GM18517 (cell line): ENCODE measurements at regions not wholly inside any gene's neighbourhood (a gene's known extent, or its start where the extent isn't known, plus 50 kb on each side); places are given as distances from the start of the nearest gene placed in this dataset.
"Not testable (repeated sequence)": the region's sequence is repeated elsewhere in the genome, so short reads cannot be mapped to it uniquely, and the experiment has no call there.

Experiments
- ATAC-seq: cut with Tn5 transposase; IDR thresholded peaks from one replicate; pipeline ENCODE4 v1.9.1; 2021; ENCODE audit warnings: mild to moderate bottlenecking, moderate library complexity; ENCODE audit not compliant: unreplicated experiment

DNA sequence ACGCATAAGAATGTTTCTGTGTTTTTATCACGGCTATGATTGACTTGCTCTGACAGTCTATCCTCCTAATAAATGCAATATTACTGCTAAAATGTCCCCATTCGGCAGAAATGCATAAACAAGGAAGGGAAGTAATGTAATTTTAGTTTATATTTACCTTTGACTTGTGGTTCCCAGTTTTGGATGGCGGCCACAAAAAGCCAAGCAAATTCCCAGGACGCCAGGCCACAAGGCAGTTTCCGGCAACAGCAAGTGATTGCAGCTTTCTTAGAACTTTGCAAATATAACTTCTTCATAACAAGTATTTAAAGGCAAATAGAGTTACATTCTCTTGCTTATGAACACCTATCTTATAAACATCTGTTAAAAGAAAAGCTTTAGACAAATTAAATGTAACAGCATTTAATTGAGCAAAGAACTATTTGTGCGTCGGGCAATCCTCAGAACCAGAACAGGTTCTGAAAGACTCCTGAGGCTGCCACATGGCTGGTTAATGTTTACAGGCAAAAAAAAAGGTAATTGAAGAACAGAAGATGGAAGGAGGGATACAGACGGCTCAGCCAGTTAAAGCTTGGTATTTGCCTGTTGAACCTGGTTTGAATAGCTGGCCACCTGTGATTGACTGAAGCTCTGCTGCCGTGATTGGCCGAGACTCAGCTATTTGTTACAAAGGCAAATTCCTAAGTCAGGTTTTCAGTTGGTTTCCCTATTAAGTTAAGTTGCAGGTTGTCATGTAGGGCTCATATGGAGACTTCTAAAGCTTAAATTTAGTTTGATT is 80.8 kb downstream of the C21orf91 start:
- no peak for ATAC-seq

- ATAC-seq, result no peak
Measured at GRCh38 chr21:17736072-17736471, 83.1 kb downstream of the C21orf91 start.

DNA sequence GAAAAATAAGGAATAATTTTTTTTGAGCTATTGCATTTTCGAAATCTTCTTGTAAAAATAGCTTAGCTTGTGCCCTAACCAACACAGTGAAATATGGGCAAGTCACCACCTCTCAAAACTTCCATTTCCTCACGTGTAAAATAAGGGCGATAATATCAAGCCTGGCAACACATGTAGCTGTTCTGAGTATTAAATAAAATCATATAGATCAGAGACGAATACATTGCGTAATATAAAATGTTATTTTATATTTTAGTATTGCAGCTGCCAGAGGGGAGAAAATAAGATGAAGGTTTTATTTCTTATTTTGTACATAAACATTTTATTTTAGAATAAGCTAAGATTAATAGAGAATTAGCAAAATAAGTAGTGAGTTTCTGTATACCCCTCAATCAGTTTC is 85.9 kb downstream of the C21orf91 start:
- ATAC-seq, result no peak

GRCh38 chr21:17732306-17732705 is 86.8 kb downstream of the C21orf91 start:
- ATAC-seq, result no peak

DNA sequence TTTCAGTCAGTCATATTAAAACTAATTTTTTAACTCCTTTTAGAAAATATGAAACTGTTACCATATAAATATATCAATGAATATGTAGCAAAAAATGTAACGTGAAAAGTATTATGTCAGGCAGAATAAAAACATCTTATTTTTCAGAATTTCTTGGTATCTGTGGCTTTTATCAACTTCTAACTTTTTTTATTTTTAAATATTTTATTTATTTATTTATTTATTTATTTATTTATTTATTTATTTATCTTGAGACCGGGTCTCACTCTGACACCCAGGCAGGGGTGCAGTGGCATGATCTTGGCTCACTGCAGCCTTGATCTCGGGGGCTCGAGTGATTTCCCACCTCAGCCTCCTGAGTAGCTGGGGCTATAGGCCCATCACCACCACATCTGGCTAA is 87.6 kb downstream of the C21orf91 start:
- no peak for ATAC-seq

GRCh38 chr21:17730782-17731181 is 88.4 kb downstream of the C21orf91 start:
- ATAC-seq, result no peak

DNA sequence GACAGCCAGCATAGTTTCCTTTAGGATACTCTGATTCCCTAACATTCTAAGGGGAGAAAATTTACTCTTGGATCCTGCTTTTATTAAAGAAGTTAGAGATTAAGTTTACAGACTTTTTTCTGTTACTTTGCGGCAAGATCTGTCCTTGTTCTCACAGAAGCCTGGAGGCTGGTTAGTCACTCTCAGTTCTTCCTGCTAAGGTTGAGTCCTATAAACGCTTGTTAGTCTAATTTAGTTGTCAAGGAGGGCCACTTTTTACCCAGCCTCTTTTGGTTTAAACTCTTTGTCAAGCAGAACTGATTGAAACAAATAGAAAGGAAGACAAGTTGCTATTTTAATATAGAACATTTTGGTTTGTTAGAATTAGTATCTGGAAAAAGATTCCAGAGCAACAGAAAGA is 89.7 kb downstream of the C21orf91 start:
- no peak for ATAC-seq

- ATAC-seq, result no peak
Measured at GRCh38 chr21:17727361-17727760, 91.8 kb downstream of the C21orf91 start.

GRCh38 chr21:17726047-17726829 is 92.9 kb downstream of the C21orf91 start:
- no peak for ATAC-seq

- no peak for ATAC-seq
Measured at GRCh38 chr21:17725339-17725738, 93.8 kb downstream of the C21orf91 start.

GRCh38 chr21:17712887-17713286 is 100.2 kb upstream of the BTG3 start:
- no peak for ATAC-seq

GRCh38 chr21:17711896-17712295 is 99.2 kb upstream of the BTG3 start:
- ATAC-seq, result no peak

- peak; percentile 100 for ATAC-seq
Measured at GRCh38 chr21:17709266-17709611, 96.5 kb upstream of the BTG3 start.

- ATAC-seq, result peak; percentile 62
Measured at GRCh38 chr21:17708522-17709265, 96.0 kb upstream of the BTG3 start.

GRCh38 chr21:17699524-17700189 is 87.0 kb upstream of the BTG3 start:
- ATAC-seq, result no peak

DNA sequence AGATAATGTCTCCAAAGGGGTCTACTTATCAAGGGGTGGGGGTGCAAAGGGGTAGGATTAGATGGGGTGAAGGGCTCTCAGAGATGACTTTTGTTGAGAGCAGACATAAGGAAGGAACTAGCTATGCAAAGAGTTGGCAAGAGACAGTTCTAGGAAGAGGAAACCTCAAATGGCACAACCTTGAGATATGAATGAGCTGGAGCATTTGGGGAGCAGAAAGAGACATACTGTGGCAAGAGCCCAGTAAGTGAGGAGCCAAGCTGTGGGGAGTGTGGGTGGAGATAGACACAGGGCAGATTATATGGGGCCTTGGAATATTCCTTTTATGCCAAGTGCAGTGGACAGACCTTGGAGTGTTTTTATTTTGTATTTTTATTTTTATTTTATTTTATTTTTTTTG is 84.8 kb upstream of the BTG3 start:
- ATAC-seq, result no peak

GRCh38 chr21:17694416-17694815 is 81.7 kb upstream of the BTG3 start:
- not testable (repeated sequence) for ATAC-seq

GRCh38 chr21:17693801-17694200 is 81.1 kb upstream of the BTG3 start:
- no peak for ATAC-seq

- ATAC-seq, result no peak
Measured at GRCh38 chr21:17690078-17690494, 77.4 kb upstream of the BTG3 start.

DNA sequence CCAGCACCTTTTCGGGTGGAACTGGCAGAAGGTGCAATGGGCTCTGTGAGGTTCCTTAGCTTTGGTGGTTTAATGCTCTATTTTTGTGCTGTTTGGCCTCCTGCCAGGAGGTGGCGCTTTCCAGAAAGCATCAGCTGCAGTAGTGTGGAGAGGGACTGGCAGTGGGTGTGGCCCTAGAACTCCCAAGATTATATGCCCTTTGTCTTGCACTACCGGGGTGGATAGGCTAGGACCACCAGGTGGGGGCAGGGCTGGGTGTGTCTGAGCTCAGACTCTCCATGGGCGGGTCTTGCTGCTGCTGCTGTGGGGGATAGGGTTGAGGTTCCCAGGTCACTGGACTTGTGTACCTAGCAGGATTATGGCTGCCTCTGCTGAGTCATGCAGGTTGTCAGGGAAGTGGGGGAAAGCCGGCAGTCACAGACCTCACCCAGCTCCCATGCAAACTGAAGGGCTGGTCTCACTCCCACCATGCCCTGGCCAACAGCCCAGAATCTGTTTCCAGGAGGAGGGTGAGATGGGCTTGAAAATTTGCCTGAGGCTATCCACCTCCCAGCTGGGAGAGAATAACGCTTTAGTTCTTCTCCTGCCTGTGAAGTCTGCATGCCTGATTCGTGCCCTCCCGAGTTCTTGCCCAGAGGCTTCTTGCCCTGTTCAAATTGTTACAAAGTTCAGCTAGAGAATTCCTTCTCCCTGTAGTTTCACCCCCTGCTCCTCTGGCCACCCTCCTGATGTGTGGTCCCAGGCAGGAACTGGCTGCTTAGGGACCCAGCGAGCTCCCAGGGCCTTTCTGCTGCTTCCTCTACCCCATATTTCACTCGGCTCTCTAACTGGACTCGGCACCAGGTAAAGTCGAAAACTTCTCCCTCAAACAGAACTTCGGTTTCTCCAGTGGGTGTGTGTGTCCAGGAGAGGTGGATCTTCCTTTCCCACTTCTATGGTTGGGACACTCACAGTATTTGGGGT is 76.5 kb upstream of the BTG3 start:
- ATAC-seq, result no peak
